Neuron (in vitro differentiated cells): ENCODE measurements at regions not wholly inside any gene's neighbourhood (a gene's known extent, or its start where the extent isn't known, plus 50 kb on each side); places are given as distances from the start of the nearest gene placed in this dataset.
"Not testable (repeated sequence)": the region's sequence is repeated elsewhere in the genome, so short reads cannot be mapped to it uniquely, and the experiment has no call there.

ENCODE experiments used
- H2AFZ ChIP-seq: one replicate; pipeline ENCODE4 v1.6.1; 2013; ENCODE audit warnings: low read depth, mild to moderate bottlenecking, inconsistent platforms, low read length, moderate library complexity
- H3K27me3 ChIP-seq: one replicate; pipeline ENCODE4 v1.6.1; 2013; ENCODE audit warnings: low read length; ENCODE audit not compliant: insufficient read depth
- H3K36me3 ChIP-seq: one replicate; pipeline ENCODE4 v1.6.1; 2013; ENCODE audit warnings: low read length; ENCODE audit not compliant: insufficient read depth
- H3K4me1 ChIP-seq: one replicate; pipeline ENCODE4 v1.6.1; 2013; ENCODE audit warnings: low read length; ENCODE audit not compliant: insufficient read depth
- H3K4me3 ChIP-seq: 2 replicates; pipeline ENCODE4 v1.5.1; 2013; ENCODE audit warnings: mild to moderate bottlenecking, low read length, moderate library complexity
- H3K9me3 ChIP-seq: one replicate; pipeline ENCODE4 v1.6.1; 2013; ENCODE audit warnings: low read length

GRCh38 chr6:21772884-21773575 lies 179.5 kb downstream of the SOX4 start:
- H3K4me1 ChIP-seq = peaks cover 52% of the 10 kb centered on the region
- no peak overlapping the region for H2AFZ ChIP-seq
- no peaks in the 10 kb centered on the region for H3K9me3 ChIP-seq
- no peaks in the 10 kb centered on the region for H3K27me3 ChIP-seq
- H3K4me3 ChIP-seq = peak overlapping the region; percentile 33
- peaks cover 15% of the 10 kb centered on the region for H3K36me3 ChIP-seq

GRCh38 chr6:21773576-21773968 lies 180.0 kb downstream of the SOX4 start:
- Histone ChIP-seq H3K36me3 (peaks cover 15% of the 10 kb centered on the region), H3K27me3 (no peaks in the 10 kb centered on the region), H3K4me3 (peak overlapping the region; percentile 33), H3K9me3 (no peaks in the 10 kb centered on the region), H3K4me1 (peaks cover 50% of the 10 kb centered on the region), H2AFZ (no peak overlapping the region)

GRCh38 chr6:21777846-21778245 lies 184.3 kb downstream of the SOX4 start:
- Histone ChIP-seq H3K4me3 (no peak overlapping the region), H2AFZ (no peak overlapping the region), H3K9me3 (no peaks in the 10 kb centered on the region), H3K4me1 (peaks cover 29% of the 10 kb centered on the region), H3K36me3 (peaks cover 20% of the 10 kb centered on the region), H3K27me3 (no peaks in the 10 kb centered on the region)

DNA sequence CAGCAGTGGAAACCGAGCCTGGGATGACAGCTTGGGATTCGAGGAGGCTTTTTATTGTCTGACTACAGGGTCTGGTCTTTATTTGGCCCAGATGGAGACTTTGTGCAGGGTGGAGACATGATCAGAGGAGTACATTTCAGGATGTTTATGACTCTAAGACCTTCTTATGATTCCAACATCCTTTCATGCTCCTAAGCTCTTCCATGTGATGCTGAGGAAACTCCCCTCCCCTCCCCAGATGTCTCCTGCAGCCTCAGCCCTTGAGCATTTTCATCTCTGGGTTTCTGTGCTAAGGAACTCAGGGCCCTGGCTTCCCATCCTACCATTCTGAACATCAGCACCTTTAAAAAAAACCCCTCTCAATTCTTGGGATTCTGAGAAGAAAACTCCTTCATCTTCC lies 186.6 kb downstream of the SOX4 start:
- H2AFZ ChIP-seq = no peak overlapping the region
- no peak overlapping the region for H3K4me3 ChIP-seq
- no peaks in the 10 kb centered on the region for H3K27me3 ChIP-seq
- H3K9me3 ChIP-seq = no peaks in the 10 kb centered on the region
- peaks cover 27% of the 10 kb centered on the region for H3K36me3 ChIP-seq
- H3K4me1 ChIP-seq = peaks cover 14% of the 10 kb centered on the region

GRCh38 chr6:21780679-21781078 lies 187.1 kb downstream of the SOX4 start:
- H3K27me3 ChIP-seq = no peaks in the 10 kb centered on the region
- H3K9me3 ChIP-seq = no peaks in the 10 kb centered on the region
- no peak overlapping the region for H2AFZ ChIP-seq
- H3K4me3 ChIP-seq = no peak overlapping the region
- H3K36me3 ChIP-seq = peaks cover 31% of the 10 kb centered on the region
- peaks cover 14% of the 10 kb centered on the region for H3K4me1 ChIP-seq

DNA sequence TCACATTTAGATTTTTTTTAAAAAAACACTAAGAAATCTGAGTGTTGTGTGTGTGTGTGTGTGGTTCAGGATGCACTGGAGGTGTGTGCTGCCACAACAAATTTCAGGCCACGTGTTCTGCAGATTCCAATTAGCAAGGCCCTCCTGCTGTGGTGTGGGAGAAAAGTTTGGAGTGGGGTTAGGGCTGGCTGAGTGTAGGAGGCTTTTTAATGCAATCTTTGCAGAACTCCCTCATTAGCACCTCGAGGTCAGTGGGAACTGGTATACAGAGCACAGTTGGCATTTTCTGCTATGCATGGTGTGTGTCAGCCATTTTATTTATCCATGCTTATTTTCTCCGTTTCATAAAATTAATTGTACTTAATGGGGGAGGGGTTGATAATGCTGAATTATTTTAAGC lies 187.6 kb downstream of the SOX4 start:
- peaks cover 14% of the 10 kb centered on the region for H3K4me1 ChIP-seq

GRCh38 chr6:21785164-21785563 lies 191.6 kb downstream of the SOX4 start:
- H3K9me3 ChIP-seq = no peaks in the 10 kb centered on the region
- peaks cover 14% of the 10 kb centered on the region for H3K4me1 ChIP-seq
- peaks cover 23% of the 10 kb centered on the region for H3K36me3 ChIP-seq
- no peak overlapping the region for H2AFZ ChIP-seq
- H3K4me3 ChIP-seq = no peak overlapping the region
- H3K27me3 ChIP-seq = no peaks in the 10 kb centered on the region

More for the DNA sequence above, 187.6 kb downstream of the SOX4 start:
- Histone ChIP-seq H3K9me3 (no peaks in the 10 kb centered on the region), H3K27me3 (no peaks in the 10 kb centered on the region), H3K4me3 (no peak overlapping the region), H2AFZ (no peak overlapping the region), H3K36me3 (peaks cover 30% of the 10 kb centered on the region)

DNA sequence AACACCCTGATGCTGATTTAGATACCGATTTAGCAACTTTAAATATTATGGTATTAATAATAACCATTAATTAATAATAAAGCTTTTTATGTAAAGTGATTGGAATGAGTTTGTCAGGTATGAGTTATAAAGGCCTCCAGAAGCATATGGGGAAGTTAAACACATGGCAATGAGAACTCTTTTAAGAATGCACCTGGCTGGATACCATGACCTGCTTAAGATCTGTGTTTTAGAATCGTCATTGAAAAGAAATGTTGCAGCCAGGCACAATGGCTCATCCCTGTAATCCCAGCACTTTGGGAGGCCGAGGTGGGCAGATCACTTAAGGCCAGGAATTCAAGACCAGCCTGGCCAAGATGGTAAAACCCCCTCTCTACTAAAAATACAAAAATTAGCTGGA lies 197.5 kb downstream of the SOX4 start:
- H3K4me1 ChIP-seq = no peaks in the 10 kb centered on the region
- H3K4me3 ChIP-seq = no peak overlapping the region
- H3K36me3 ChIP-seq = peaks cover 24% of the 10 kb centered on the region
- H3K9me3 ChIP-seq = no peaks in the 10 kb centered on the region
- no peak overlapping the region for H2AFZ ChIP-seq
- no peaks in the 10 kb centered on the region for H3K27me3 ChIP-seq

- H3K4me1 ChIP-seq = no peaks in the 10 kb centered on the region
- no peaks in the 10 kb centered on the region for H3K9me3 ChIP-seq
- H3K36me3 ChIP-seq = peaks cover 22% of the 10 kb centered on the region
- H2AFZ ChIP-seq = no peak overlapping the region
- no peaks in the 10 kb centered on the region for H3K27me3 ChIP-seq
- no peak overlapping the region for H3K4me3 ChIP-seq
Measured at GRCh38 chr6:21791581-21791980, 198.0 kb downstream of the SOX4 start.

DNA sequence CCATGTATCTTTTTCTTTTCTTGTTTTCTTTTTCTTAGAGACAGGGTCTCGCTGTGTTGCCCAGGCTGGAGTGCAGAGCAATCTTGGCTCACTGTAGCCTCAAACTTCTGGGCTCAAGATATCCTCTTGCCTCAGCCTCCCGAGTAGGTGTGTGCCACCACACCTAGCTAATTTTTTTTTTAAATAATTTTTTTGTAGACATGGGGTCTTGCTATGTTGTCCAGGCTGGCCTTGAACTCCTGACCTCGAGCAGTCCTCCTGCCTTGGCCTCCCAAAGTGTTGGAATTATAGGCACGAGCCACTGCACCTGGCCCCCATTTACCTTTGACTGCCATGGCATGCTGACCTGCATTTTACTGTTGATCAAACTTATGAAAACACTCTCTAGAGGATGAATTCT lies 198.6 kb downstream of the SOX4 start:
- no peaks in the 10 kb centered on the region for H3K27me3 ChIP-seq
- no peak overlapping the region for H2AFZ ChIP-seq
- H3K4me3 ChIP-seq = no peak overlapping the region
- peaks cover 22% of the 10 kb centered on the region for H3K36me3 ChIP-seq
- H3K4me1 ChIP-seq = no peaks in the 10 kb centered on the region
- H3K9me3 ChIP-seq = no peaks in the 10 kb centered on the region

GRCh38 chr6:21796979-21797378 lies 203.4 kb downstream of the SOX4 start:
- H3K4me3 ChIP-seq, H3K9me3 ChIP-seq, H3K4me1 ChIP-seq, H2AFZ ChIP-seq, H3K27me3 ChIP-seq: not testable (repeated sequence)
- peaks cover 18% of the 10 kb centered on the region for H3K36me3 ChIP-seq

- no peaks in the 10 kb centered on the region for H3K4me1 ChIP-seq
- no peak overlapping the region for H2AFZ ChIP-seq
- H3K4me3 ChIP-seq = no peak overlapping the region
- H3K27me3 ChIP-seq = no peaks in the 10 kb centered on the region
- no peaks in the 10 kb centered on the region for H3K9me3 ChIP-seq
- peaks cover 21% of the 10 kb centered on the region for H3K36me3 ChIP-seq
Measured at GRCh38 chr6:21798468-21798867, 204.9 kb downstream of the SOX4 start.

DNA sequence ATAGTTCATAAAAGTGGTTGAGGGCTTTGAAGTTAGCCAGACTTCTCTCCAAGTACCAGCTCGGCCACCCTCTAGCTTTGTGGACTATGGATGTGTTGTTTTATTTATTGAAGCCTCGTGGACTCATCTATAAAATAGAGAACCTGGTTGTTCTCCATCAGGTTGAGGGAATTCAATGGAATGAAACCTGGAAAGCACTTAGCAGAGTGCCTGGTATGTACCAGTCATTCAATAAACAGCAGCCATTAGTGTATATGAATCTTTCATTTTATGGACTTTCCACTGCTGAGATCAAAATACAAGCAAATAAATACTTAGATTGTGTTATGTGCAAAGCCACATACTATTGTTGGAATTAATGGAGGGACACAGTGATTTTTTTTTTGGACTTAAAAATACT lies 206.8 kb downstream of the SOX4 start:
- Histone ChIP-seq H2AFZ (no peak overlapping the region), H3K36me3 (peaks cover 25% of the 10 kb centered on the region), H3K4me1 (no peaks in the 10 kb centered on the region), H3K9me3 (no peaks in the 10 kb centered on the region), H3K27me3 (no peaks in the 10 kb centered on the region), H3K4me3 (no peak overlapping the region)

- H3K4me3 ChIP-seq = no peak overlapping the region
- no peaks in the 10 kb centered on the region for H3K9me3 ChIP-seq
- no peak overlapping the region for H2AFZ ChIP-seq
- H3K36me3 ChIP-seq = peaks cover 25% of the 10 kb centered on the region
- H3K27me3 ChIP-seq = no peaks in the 10 kb centered on the region
- H3K4me1 ChIP-seq = no peaks in the 10 kb centered on the region
Measured at GRCh38 chr6:21800948-21801438, 207.4 kb downstream of the SOX4 start.
